Upper lobe of left lung (tissue), 4 donors: ENCODE measurements at regions not wholly inside any gene's neighbourhood (a gene's known extent, or its start where the extent isn't known, plus 50 kb on each side); places are given as distances from the start of the nearest gene placed in this dataset.

Source experiments
- POLR2A ChIP-seq, 4 donors: fragments of 450-650 bp; IDR thresholded peaks; one replicate each; pipeline ENCODE4 v1.5.1; 2016 to 2017; ENCODE audit warnings: antibody characterized with exemption in 4 of 4, mild to moderate bottlenecking in 2 of 4
- POLR2AphosphoS5 ChIP-seq, 2 donors: sonication (generic); formaldehyde crosslinking; IDR thresholded peaks; one replicate each; pipeline ENCODE4 v1.5.1; 2017; ENCODE audit warnings: antibody characterized with exemption in 2 of 2
- TF ChIP-seq, protein P1 (sequence below), 6 experiments: fragments of 450-650 bp in 4 of 6; fragments of 200-600 bp in 2 of 6; sonication (generic) in 2 of 6; IDR thresholded peaks; one replicate each; pipeline ENCODE4 v1.5.1; 2016 to 2019; ENCODE audit warnings: antibody characterized with exemption in 6 of 6

DNA sequence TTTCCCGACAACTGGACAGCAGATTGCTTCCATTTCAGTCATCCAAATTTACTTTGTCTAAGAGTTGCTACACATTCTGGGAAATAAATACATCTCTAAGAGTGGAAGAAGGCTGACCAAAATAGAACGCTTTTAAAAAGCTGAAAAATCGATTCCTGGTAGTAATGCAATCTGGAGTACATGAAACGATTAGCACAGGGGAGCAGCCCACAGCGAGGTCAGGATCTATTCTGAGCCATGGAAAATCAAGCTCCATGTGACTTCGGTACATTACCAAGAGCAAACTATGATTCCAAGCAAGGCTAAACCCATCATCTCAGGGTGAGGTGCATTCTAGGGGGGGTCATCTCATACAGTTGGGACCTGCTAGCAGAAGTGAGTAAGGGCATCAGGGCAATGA lies 249.3 kb downstream of the BLID start:
- TF ChIP-seq POLR2AphosphoS5 (IDR thresholded peaks at IDR 0.05) (no peak), POLR2A (IDR thresholded peaks at IDR 0.05) (no peak)
- TF ChIP-seq, protein P1, sequence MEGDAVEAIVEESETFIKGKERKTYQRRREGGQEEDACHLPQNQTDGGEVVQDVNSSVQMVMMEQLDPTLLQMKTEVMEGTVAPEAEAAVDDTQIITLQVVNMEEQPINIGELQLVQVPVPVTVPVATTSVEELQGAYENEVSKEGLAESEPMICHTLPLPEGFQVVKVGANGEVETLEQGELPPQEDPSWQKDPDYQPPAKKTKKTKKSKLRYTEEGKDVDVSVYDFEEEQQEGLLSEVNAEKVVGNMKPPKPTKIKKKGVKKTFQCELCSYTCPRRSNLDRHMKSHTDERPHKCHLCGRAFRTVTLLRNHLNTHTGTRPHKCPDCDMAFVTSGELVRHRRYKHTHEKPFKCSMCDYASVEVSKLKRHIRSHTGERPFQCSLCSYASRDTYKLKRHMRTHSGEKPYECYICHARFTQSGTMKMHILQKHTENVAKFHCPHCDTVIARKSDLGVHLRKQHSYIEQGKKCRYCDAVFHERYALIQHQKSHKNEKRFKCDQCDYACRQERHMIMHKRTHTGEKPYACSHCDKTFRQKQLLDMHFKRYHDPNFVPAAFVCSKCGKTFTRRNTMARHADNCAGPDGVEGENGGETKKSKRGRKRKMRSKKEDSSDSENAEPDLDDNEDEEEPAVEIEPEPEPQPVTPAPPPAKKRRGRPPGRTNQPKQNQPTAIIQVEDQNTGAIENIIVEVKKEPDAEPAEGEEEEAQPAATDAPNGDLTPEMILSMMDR (IDR thresholded peaks at IDR 0.05): no peak
